ENCODE measurements at regions not wholly inside any gene's neighbourhood (a gene's known extent, or its start where the extent isn't known, plus 50 kb on each side); places are given as distances from the start of the nearest gene placed in this dataset.
"Not testable (repeated sequence)": the region's sequence is repeated elsewhere in the genome, so short reads cannot be mapped to it uniquely, and the experiment has no call there.

DNA sequence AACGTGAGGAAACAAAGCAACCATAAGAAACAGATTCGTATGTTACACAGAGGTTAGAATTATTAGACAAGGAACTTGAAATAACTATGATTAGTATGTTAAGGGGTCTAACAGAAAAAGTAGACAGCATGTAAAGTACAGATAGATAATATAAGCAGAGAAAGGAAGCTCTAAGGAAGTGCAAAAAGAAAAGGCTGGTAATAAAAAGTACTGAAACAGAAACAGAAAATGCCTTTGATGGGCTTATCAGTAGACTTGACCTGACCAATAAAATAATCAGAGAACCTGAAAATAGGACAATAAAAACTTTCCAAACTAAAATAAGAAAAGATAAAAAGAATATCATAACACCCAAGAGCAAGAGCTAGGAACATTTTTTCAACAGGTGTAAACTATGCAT lies 225.8 kb downstream of the RND3 start:
- no peak for DNase-seq

DNA sequence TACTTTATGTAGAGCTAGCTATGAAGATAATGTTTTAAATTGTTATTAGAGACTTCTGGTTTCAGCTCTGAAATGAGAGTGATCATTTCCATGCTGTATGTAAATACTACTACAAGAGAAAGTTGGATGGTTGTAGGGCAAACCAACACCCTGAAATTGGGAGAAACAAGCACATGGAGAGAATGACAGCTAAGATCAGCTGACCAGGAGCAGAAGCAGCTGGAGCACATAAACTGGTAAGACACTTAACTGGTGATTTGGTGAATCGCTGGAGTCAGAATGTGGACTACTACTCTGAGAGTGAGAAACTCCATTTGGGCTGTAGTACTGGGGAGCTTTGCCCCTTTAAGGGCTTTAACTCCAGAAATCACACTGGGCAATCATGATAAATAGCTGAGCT lies 226.8 kb downstream of the RND3 start:
- DNase-seq, result no peak

DNA sequence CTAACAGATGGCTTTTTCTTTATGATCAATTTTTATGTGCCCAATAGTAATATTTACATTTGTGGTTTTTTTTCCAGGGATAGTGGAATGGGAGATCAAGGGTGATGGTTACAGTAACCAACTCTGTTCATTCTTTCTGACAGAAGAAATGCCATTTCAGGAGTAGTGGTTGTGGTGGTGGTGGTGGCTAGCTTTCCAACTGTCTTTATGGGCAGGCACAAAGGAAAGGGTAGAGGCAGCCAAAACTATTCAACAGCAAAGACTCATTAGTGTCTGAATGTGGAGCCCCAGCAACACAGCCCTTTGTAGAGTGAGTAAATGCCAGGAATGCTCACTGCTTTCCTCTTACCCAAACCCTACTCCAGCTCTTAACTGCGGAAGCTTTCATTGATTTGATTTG lies 227.7 kb downstream of the RND3 start:
- DNase-seq, result peak; percentile 9

DNA sequence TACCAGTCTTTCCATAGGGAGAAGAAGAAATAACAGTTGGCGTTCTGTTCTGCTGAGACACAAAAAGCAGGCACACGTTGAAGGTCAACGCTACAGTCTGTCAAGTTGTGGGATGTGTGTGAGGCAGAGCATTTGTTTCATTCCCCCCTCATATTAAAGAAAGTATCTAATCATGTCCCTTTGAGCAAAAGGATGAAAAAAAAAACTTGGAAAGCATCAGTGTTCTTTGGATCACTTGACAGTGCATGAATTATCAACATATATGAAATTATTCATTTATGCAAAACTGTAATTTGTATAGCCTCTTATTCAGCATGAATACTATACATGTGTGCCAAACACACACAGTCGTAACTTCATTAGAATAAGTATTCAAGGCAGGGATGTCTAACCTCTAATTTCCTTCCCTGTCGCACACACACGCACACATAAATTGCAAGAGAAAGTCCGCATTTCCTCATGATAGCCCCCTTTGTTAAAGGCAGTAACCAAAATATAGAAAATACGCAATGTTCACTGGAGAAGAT lies 228.6 kb downstream of the RND3 start:
- DNase-seq, result no peak

- DNase-seq, result peak; percentile 20
Observed at GRCh38 chr2:150256736-150257135, 230.7 kb downstream of the RND3 start.

DNA sequence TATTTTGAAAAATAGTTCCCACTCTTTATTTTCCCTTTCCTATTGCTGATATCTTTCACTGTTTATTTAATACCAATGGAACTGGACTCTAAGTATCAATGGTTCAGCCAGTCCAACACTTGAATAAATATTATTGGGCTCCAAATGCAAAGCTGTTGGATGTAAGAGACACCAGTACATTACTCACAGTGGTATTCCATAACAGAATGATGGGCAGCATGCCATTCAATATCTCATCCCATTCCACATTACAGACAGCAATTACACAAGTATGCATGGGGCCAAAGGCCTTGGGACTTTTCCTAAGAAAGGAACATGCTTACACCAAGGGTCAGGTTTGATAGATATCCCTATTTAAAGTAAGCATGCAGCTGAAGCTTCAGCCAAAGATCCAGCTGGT lies 231.9 kb downstream of the RND3 start:
- peak; percentile 72 for DNase-seq

GRCh38 chr2:150249735-150250134 lies 237.7 kb downstream of the RND3 start:
- not testable (repeated sequence) for DNase-seq

DNA sequence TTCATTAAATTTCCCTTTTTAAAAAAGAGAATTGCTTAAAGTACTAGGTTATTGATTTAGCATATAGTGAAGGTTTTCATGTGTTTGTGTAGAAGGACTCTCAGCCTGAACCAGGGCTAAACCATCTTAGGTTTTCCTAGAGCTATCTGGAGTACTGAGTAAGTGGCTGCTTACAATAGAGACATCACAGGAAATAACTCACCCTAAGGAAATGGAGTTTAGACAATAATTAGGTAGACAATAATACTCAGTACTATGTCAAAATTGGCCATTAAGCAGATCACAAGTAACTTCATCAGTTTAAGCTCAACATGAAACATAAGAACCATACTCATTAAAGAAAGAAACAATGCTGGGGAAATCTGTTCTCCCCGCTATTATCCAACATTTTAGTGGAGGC lies 240.0 kb downstream of the RND3 start:
- no peak for DNase-seq

DNA sequence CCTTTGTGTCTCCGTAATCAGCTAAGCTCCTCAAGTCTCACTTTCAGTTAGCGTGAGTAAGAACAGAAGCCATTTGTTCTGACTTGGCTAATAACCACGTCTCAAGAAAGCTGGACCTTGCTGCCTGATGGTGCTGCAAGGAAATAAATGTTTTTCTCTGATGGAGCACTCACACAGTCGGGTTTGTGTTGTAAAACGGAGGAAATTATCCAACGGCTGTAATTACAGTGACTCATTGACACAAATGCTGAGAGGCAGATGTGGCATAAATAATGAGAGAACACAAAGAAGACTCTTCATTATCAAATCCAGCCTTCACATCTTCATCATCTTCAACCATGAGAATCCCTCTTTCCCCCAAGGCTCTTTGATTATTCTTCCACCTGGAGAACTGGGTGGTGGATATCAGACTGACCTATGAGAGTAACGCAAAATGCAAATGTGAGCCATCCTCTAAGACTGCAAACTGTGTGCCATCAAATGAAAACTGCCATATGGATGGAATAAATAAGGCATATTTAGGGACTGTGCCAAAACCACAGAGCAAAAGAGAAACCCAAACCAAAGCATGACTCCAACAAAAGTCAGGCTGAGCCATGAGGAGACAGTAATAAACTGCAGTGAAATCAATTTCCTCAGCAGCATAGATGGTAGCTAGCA lies 252.6 kb downstream of the RND3 start:
- peak; percentile 97 for DNase-seq

DNA sequence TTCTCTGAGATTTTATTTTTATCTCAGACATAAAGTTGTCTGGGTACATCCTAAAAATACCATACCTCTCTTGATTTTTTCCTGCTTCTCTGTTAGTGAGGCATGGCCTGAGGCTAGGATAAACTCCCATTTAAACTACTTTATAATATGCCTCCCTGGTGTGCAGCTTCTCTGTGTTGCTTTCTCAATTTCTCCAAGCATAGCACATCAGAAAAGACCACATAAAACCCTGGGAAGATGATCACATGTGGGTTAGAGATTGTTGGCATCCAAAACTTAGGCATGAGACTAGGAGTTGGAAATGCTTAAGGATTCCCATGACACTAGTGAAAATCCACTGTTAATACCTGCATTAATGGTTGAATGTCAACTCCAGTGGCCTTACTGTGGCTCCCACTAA lies 254.6 kb downstream of the RND3 start:
- no peak for DNase-seq

DNA sequence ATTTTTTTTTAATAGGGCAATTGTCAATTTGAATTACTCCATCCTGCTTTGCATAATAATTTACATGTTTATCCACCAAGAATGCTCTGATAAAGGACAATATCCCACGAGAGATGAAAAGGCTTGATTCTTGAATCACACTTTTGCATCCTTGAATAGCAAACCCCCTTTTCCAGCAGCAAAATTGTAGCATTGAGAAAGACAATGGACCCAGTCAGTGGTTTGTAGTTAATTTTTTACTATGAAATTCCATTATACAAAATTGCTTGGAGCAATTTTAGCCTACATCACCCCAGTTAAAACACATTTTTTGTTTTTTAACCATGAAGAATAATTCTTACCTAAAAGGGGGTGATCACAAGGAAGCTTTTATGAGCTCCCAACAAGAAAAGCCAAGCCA lies 255.1 kb downstream of the RND3 start:
- DNase-seq, result no peak

DNA sequence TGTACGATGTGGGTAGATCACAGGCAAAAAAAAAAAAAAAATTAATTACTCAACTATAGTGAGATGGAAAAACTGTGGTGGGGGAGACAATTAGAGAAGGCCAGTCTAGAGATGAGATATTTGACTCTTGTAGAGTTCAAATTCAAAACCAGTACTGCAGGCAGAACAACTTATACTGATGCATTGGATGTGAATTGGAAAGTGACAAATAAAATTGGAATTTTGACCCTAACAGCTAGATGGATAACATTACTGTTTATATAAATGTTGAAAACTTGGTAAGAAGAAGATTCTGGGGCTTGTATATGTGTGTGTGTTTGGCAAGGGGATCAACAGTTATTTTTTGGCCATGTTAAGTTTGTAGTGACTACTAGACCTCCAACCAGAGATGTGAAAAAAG lies 256.9 kb downstream of the RND3 start:
- no peak for DNase-seq

DNA sequence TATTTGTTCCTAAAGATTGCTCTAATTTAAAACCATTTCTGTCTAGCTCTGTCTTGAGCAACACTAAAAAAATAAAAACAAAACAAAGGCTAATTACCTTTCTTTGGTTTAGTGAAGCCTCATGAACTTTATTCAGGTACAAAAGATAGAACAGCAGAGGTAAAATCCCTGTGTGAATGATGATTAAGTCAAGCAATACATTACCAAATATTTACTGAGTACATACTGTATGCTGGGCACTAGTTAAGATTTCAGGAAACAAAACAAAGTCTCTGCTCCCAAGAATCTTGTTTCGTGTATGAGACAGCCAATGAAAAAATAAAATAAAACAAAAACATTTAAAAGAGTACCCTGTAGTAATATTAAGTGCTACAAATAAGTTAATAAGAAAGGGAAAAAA lies 257.5 kb downstream of the RND3 start:
- no peak for DNase-seq

- DNase-seq, result peak; percentile 13
Observed at GRCh38 chr2:150228936-150229335, 258.5 kb downstream of the RND3 start.

- no peak for DNase-seq
Observed at GRCh38 chr2:150225030-150225429, 262.4 kb downstream of the RND3 start.

- DNase-seq, result no peak
Observed at GRCh38 chr2:150224321-150224720, 263.1 kb downstream of the RND3 start.

DNA sequence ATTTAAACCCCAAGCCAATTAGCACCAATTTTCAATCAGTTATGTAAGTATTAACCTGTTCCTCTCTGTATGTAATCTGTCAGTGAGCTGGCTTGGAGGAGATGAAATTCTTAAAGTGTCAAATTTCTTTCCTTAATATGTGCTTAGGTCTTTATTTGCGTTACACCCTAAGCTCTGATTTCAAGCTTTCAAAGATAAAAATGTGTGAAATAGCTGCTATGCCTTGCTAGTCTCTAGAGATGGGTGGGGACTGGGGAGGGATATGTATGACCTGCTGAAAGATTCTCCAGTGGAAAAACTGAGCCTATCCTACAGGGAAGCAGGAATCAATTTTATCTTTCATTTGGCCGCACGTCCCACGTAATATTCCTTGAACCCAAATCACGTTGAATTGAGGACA lies 264.5 kb downstream of the RND3 start:
- DNase-seq, result no peak

GRCh38 chr2:150222379-150222778 lies 265.1 kb downstream of the RND3 start:
- DNase-seq, result no peak

GRCh38 chr2:150219861-150220260 lies 267.6 kb downstream of the RND3 start:
- DNase-seq, result no peak

- DNase-seq, result no peak
Observed at GRCh38 chr2:150215041-150215440, 272.4 kb downstream of the RND3 start.

DNA sequence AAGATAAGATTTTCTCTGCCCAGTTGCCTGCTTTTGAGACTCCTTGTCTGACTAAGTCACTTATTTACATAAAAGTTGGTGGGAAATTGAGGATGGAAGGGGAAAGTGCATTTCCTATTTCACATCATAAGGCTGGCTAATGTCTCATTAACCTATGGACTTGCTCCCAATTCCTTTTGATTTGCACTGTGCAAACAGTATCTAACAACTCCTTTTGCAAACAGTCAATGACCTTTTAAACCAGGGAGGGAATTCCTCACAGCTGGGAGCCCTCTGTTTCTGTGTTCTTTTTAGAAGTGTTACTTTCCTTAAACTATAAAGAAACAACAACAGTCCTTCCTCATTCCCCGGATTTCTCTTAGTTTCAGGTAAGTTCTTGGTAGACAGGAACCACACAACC lies 272.8 kb downstream of the RND3 start:
- DNase-seq, result no peak

- DNase-seq, result peak; percentile 79
Observed at GRCh38 chr2:150212722-150213171, 274.7 kb downstream of the RND3 start.

- peak; percentile 81 for DNase-seq
Observed at GRCh38 chr2:150211164-150211631, 276.3 kb downstream of the RND3 start.

DNA sequence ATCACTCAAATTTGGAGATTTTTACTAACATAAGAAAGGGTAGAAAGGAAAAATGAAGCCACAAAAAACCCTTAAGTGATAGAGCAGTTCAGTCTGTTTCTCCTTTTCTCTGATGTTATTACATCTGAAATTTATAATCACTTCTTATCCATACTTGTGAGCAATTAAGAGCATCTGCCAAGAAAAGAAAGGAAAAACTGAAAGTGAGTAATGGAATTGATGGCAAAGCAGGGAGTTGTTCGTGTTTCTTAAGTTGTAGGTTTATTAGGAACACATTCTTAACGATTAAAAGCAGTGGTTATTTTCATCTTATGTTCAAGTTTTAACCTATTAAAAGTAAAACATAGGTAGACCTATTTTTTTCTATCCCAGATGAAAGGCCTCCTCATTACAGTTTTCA lies 277.7 kb downstream of the RND3 start:
- DNase-seq, result peak; percentile 25

- DNase-seq, result no peak
Observed at GRCh38 chr2:150208689-150209088, 278.8 kb downstream of the RND3 start.
